Right lobe of liver (tissue), 6 donors: ENCODE measurements at regions not wholly inside any gene's neighbourhood (a gene's known extent, or its start where the extent isn't known, plus 50 kb on each side); places are given as distances from the start of the nearest gene placed in this dataset.

ENCODE experiments used
- ATAC-seq, 4 donors: fragments of 200-7000 bp; cut with Tn5 transposase; one replicate each; pipeline ENCODE4 v1.9.1; 2020; ENCODE audit warnings: mild to moderate bottlenecking in 4 of 4, moderate library complexity in 4 of 4
- DNase-seq, 3 donors: peaks; one replicate each; pipeline ENCODE4 v3.0.0-alpha.2; 2020
- H3K27ac ChIP-seq, 3 donors: fragments of 200-600 bp; one replicate each; pipeline ENCODE4 v1.8.0; 2022
- H3K27me3 ChIP-seq, 2 donors: fragments of 200-600 bp; one replicate each; pipeline ENCODE4 v1.8.0; 2022
- H3K36me3 ChIP-seq, 4 donors: fragments of 200-600 bp; sonication (generic) in 1 of 4; one replicate each; pipeline versions ENCODE4 v1.5.1 to v1.8.0; 2017 to 2022; ENCODE audit warnings: control low read depth in 1 of 4
- H3K4me1 ChIP-seq, 4 donors: fragments of 200-600 bp; sonication (generic) in 1 of 4; one replicate each; pipeline versions ENCODE4 v1.5.1 to v1.8.0; 2017 to 2022; ENCODE audit warnings: control low read depth in 1 of 4
- H3K4me3 ChIP-seq, 3 donors: fragments of 200-600 bp; one replicate each; pipeline ENCODE4 v1.8.0; 2022
- H3K9me3 ChIP-seq, 4 donors: fragments of 200-600 bp; sonication (generic) in 1 of 4; one replicate each; pipeline versions ENCODE4 v1.5.1 to v1.8.0; 2017 to 2022; ENCODE audit warnings: control low read depth in 1 of 4
- POLR2A ChIP-seq: fragments of 450-650 bp; IDR thresholded peaks from one replicate; pipeline ENCODE4 v1.6.1; 2017; ENCODE audit warnings: antibody characterized with exemption, mild to moderate bottlenecking
- WGBS: methylation state at CpG from one replicate; pipeline ENCODE4 v1.1.6; 2018; ENCODE audit warnings: low coverage, low lambda C conversion rate; ENCODE audit not compliant: insufficient coverage; ENCODE audit errors: missing lambda C conversion rate; 5-methylcytosine and 5-hydroxymethylcytosine counted together
- intact Hi-C, 2 donors: fragments of 100-400 bp; cut with DNase I; formaldehyde crosslinking; loops; one replicate each; pipeline versions ENCODE4 v1.11.2 to v1.14.1; 2022
- TF ChIP-seq, protein P1 (sequence below), 4 donors: fragments of 200-600 bp in 3 of 4; fragments of 450-650 bp in 1 of 4; IDR thresholded peaks; one replicate each; pipeline versions ENCODE4 v1.5.1 to v1.8.0; 2016 to 2022; ENCODE audit warnings: antibody characterized with exemption in 4 of 4, mild to moderate bottlenecking in 2 of 4
- donor health status: DM: no; HTN: yes; CAD: no.
- donor health status: DM: no; HTN: no; CAD: no.
- donor health status: DM: no; HTN: no; CAD: no.
- donor health status: DM: no; HTN: yes; CAD: no.
- donor health status: DM: no; HTN: yes; CAD: no.

DNA sequence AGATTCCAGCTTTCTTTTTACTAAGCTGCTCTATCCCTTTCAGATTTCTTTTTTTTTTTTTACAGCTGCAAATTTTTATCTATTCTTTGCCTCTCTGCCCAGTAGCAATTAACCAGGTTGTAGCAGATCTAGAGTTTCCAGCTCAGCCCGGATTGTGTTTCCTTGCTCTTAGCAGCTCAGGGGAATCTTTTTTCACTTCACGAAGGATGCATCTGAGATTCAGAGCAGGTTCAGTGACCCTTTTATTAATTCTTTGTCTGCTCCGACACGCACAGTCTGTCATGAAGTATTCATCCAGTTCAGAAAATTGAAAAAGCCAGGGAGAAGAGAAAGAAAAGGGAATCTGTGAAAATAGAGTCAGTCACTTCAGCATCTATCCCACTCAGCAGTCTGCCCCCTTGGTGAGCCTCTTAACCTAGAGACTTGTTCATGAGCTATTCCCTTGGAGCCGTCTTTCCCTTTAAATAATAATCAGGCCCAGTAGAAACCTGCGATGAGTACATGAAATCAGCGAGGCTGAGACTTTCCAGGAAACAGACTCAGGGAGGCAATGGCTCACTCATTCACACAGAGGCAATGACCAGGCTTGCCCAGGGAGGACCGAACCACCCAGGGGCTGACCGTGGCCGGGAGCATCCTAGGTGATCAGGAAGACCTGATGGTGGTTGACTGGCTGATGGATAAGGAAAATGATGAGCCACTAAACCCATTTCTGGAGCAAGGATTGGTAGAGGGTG lies 103.4 kb upstream of the ITGA6 start:
- H3K9me3 ChIP-seq: no peaks in the 10 kb centered on the region
- H3K27ac ChIP-seq: no peak overlapping the region
- TF ChIP-seq, protein P1, sequence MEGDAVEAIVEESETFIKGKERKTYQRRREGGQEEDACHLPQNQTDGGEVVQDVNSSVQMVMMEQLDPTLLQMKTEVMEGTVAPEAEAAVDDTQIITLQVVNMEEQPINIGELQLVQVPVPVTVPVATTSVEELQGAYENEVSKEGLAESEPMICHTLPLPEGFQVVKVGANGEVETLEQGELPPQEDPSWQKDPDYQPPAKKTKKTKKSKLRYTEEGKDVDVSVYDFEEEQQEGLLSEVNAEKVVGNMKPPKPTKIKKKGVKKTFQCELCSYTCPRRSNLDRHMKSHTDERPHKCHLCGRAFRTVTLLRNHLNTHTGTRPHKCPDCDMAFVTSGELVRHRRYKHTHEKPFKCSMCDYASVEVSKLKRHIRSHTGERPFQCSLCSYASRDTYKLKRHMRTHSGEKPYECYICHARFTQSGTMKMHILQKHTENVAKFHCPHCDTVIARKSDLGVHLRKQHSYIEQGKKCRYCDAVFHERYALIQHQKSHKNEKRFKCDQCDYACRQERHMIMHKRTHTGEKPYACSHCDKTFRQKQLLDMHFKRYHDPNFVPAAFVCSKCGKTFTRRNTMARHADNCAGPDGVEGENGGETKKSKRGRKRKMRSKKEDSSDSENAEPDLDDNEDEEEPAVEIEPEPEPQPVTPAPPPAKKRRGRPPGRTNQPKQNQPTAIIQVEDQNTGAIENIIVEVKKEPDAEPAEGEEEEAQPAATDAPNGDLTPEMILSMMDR (IDR thresholded peaks at IDR 0.05): no peak
- TF ChIP-seq POLR2A: no peak
- intact Hi-C loops: no loop called here
- DNase-seq: no peak
- ATAC-seq: no peak
- no peaks in the 10 kb centered on the region for H3K4me1 ChIP-seq
- WGBS: 70% methylated on average over 10 of the region's 10 CpGs
- H3K36me3 ChIP-seq: no peaks in the 10 kb centered on the region
- no peak overlapping the region for H3K4me3 ChIP-seq
- H3K27me3 ChIP-seq: no peaks in the 10 kb centered on the region

DNA sequence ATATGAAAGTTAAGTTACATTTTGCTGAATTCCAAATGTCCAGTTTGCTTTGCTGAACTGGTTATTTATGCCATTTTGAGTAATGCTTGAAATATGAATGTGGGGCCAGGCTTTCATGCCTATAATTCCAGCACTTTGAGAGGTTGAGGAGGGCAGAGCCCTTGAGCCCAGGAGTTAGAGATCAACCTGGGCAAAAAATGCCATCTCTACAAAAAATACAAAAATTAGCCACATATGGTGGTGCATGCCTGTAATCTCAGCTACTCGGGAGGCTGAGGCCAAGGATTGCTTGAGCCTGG lies 101.2 kb upstream of the ITGA6 start:
- DNase-seq: no peak
- intact Hi-C loops: no loop called here
- H3K27ac ChIP-seq: no peak overlapping the region
- no peak for TF ChIP-seq POLR2A
- TF ChIP-seq, protein P1 (IDR thresholded peaks at IDR 0.05): no peak
- H3K9me3 ChIP-seq: no peaks in the 10 kb centered on the region
- no peak for ATAC-seq
- H3K27me3 ChIP-seq: no peaks in the 10 kb centered on the region
- WGBS: 58% methylated on average over 1 of the region's 1 CpG
- H3K36me3 ChIP-seq: no peaks in the 10 kb centered on the region
- H3K4me1 ChIP-seq: no peaks in the 10 kb centered on the region
- no peak overlapping the region for H3K4me3 ChIP-seq

DNA sequence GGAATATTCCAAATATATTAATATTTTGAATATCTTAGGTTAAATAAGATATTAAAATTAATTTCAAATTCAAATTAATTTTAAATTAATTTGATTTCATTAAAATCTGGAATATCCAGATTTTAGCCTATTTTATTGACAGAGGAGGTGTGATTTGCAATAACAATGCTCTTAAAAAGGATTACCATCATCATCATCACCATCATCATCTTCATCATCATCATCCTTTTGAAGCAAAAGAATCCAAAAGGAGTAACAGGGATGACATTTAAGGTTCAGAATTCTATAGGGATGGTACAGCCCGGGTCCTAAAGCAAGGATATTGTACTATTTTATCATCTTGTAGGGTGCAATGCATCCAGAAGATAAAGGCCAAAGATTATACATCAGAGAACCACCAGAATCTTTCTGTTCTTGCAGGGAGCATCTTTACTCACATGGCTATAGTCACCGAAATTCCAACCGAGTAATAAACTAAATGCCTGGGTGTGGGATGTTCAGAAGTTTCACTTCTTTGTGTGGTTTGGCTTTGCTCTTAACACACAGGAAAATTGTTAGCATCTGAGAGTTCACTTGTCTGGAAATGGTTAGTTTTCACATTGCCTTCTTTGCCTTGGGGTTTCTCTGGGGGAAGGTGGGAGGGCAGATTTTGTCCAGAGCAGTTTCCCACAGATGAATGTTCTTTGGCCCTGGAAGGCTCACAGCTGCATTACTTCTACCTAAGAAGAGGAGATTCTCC lies 99.1 kb upstream of the ITGA6 start:
- intact Hi-C loops: no loop called here
- Histone ChIP-seq H3K4me3 (no peak overlapping the region), H3K4me1 (no peaks in the 10 kb centered on the region), H3K36me3 (no peaks in the 10 kb centered on the region), H3K27ac (no peak overlapping the region), H3K9me3 (no peaks in the 10 kb centered on the region), H3K27me3 (no peaks in the 10 kb centered on the region)
- DNase-seq (no peak), ATAC-seq (no peak)
- TF ChIP-seq, protein P1 (IDR thresholded peaks at IDR 0.05): no peak
- no peak for TF ChIP-seq POLR2A
- WGBS: 63% methylated on average over 3 of the region's 3 CpGs

DNA sequence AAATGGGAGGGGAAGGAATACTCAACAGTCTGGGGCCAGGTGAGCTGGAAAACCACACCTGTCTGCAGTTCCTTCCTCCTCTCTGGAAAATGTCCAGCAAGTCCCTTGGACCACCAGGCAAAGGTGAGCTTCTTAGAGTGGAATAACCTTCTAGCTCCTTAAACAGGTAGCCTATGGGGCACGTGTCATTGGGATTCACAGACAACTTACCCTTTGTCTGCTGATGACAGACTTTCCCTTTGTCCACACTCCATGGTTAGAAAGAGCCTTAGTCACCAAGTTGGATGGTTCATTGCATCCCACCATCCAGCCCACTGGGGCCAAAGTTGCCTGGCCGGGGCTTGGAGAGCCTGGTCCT lies 98.0 kb upstream of the ITGA6 start:
- Histone ChIP-seq H3K27ac (no peak overlapping the region), H3K4me1 (no peaks in the 10 kb centered on the region), H3K4me3 (no peak overlapping the region), H3K36me3 (no peaks in the 10 kb centered on the region), H3K27me3 (no peaks in the 10 kb centered on the region), H3K9me3 (no peaks in the 10 kb centered on the region)
- intact Hi-C loops: no loop called here
- 100% methylated on average over 1 of the region's 2 CpGs for WGBS
- ATAC-seq (no peak), DNase-seq (no peak)
- TF ChIP-seq, protein P1 (IDR thresholded peaks at IDR 0.05): no peak
- TF ChIP-seq POLR2A: no peak
